ENCODE measurements at regions not wholly inside any gene's neighbourhood (a gene's known extent, or its start where the extent isn't known, plus 50 kb on each side); places are given as distances from the start of the nearest gene placed in this dataset.

GRCh38 chr9:99559776-99560175 is 261.9 kb upstream of the NR4A3 start:
- DNase-seq = no peak
- H3K4me1 ChIP-seq = no peaks in the 10 kb centered on the region
- no peak for TF ChIP-seq POLR2A (IDR thresholded peaks at IDR 0.05)
- TF ChIP-seq CTCF (IDR thresholded peaks at IDR 0.05) = no peak
- no peak overlapping the region for H3K27ac ChIP-seq
- H3K27me3 ChIP-seq = no peaks in the 10 kb centered on the region
- no peaks in the 10 kb centered on the region for H3K9me3 ChIP-seq
- intact Hi-C loops (cut with DNase I; ENCODE audit: low total_unique reads) = no loop called here
- no peak overlapping the region for H3K4me3 ChIP-seq
- no peaks in the 10 kb centered on the region for H3K36me3 ChIP-seq

GRCh38 chr9:99560561-99560960 is 261.1 kb upstream of the NR4A3 start:
- H3K36me3 ChIP-seq = no peaks in the 10 kb centered on the region
- no peaks in the 10 kb centered on the region for H3K27me3 ChIP-seq
- H3K4me3 ChIP-seq = no peak overlapping the region
- no peak overlapping the region for H3K27ac ChIP-seq
- no peak for DNase-seq
- H3K9me3 ChIP-seq = no peaks in the 10 kb centered on the region
- TF ChIP-seq POLR2A (IDR thresholded peaks at IDR 0.05) (no peak), CTCF (IDR thresholded peaks at IDR 0.05) (no peak)
- intact Hi-C loops (cut with DNase I; ENCODE audit: low total_unique reads) = no loop called here
- H3K4me1 ChIP-seq = no peaks in the 10 kb centered on the region

GRCh38 chr9:99561509-99561917 is 260.2 kb upstream of the NR4A3 start:
- H3K36me3 ChIP-seq = no peaks in the 10 kb centered on the region
- intact Hi-C loops (cut with DNase I; ENCODE audit: low total_unique reads) = no loop called here
- H3K9me3 ChIP-seq = no peaks in the 10 kb centered on the region
- DNase-seq = no peak
- H3K27ac ChIP-seq = no peak overlapping the region
- no peaks in the 10 kb centered on the region for H3K27me3 ChIP-seq
- TF ChIP-seq CTCF (IDR thresholded peaks at IDR 0.05) (no peak), POLR2A (IDR thresholded peaks at IDR 0.05) (no peak)
- no peak overlapping the region for H3K4me3 ChIP-seq
- no peaks in the 10 kb centered on the region for H3K4me1 ChIP-seq

GRCh38 chr9:99561961-99562565 is 259.6 kb upstream of the NR4A3 start:
- no peak for DNase-seq
- intact Hi-C loops (cut with DNase I; ENCODE audit: low total_unique reads) = no loop called here
- TF ChIP-seq POLR2A (IDR thresholded peaks at IDR 0.05) (no peak), CTCF (IDR thresholded peaks at IDR 0.05) (no peak)
- no peak overlapping the region for H3K27ac ChIP-seq
- H3K4me1 ChIP-seq = no peaks in the 10 kb centered on the region
- no peaks in the 10 kb centered on the region for H3K9me3 ChIP-seq
- H3K4me3 ChIP-seq = no peak overlapping the region
- no peaks in the 10 kb centered on the region for H3K27me3 ChIP-seq
- H3K36me3 ChIP-seq = no peaks in the 10 kb centered on the region

GRCh38 chr9:99563364-99563763 is 258.3 kb upstream of the NR4A3 start:
- H3K36me3 ChIP-seq = no peaks in the 10 kb centered on the region
- no peaks in the 10 kb centered on the region for H3K4me1 ChIP-seq
- DNase-seq = no peak
- no peak overlapping the region for H3K27ac ChIP-seq
- H3K9me3 ChIP-seq = no peaks in the 10 kb centered on the region
- intact Hi-C loops (cut with DNase I; ENCODE audit: low total_unique reads) = no loop called here
- TF ChIP-seq POLR2A (IDR thresholded peaks at IDR 0.05) = no peak
- H3K4me3 ChIP-seq = no peak overlapping the region
- H3K27me3 ChIP-seq = no peaks in the 10 kb centered on the region

- no peaks in the 10 kb centered on the region for H3K4me1 ChIP-seq
- TF ChIP-seq CTCF (IDR thresholded peaks at IDR 0.05) (no peak), POLR2A (IDR thresholded peaks at IDR 0.05) (no peak)
- no peak for DNase-seq
- no peak overlapping the region for H3K27ac ChIP-seq
- no peaks in the 10 kb centered on the region for H3K9me3 ChIP-seq
- intact Hi-C loops (cut with DNase I; ENCODE audit: low total_unique reads) = no loop called here
- H3K36me3 ChIP-seq = no peaks in the 10 kb centered on the region
- H3K27me3 ChIP-seq = no peaks in the 10 kb centered on the region
- no peak overlapping the region for H3K4me3 ChIP-seq
These were observed 256.5 kb upstream of the NR4A3 start for GRCh38 chr9:99565203-99565602.

Data from uterus (tissue), 3 donors.